Endothelial cell of hepatic sinusoid (primary cell): ENCODE measurements at regions not wholly inside any gene's neighbourhood (a gene's known extent, or its start where the extent isn't known, plus 50 kb on each side); places are given as distances from the start of the nearest gene placed in this dataset.

ENCODE experiments used
- in situ Hi-C: cut with HindIII; loops from 2 replicates; pipeline ENCODE4 v1.10.0; 2017; ENCODE audit warnings: low sequenced_read_pairs

- in situ Hi-C loops, result no loop called here
These were observed 929.1 kb downstream of the DSC3 start for GRCh38 chr18:30113454-30113853.

- in situ Hi-C loops, result no loop called here
These were observed 936.2 kb downstream of the DSC3 start for GRCh38 chr18:30106356-30106755.

GRCh38 chr18:30103881-30104280, 938.7 kb downstream of the DSC3 start:
- in situ Hi-C loops, result no loop called here

- in situ Hi-C loops, result no loop called here
These were observed 945.7 kb downstream of the DSC3 start for GRCh38 chr18:30096796-30097195.

GRCh38 chr18:30094556-30094955, 948.0 kb downstream of the DSC3 start:
- in situ Hi-C loops, result no loop called here

GRCh38 chr18:30093376-30093775, 949.2 kb downstream of the DSC3 start:
- in situ Hi-C loops, result no loop called here

- in situ Hi-C loops, result no loop called here
These were observed 954.1 kb downstream of the DSC3 start for GRCh38 chr18:30088238-30089015.

GRCh38 chr18:30086351-30086750, 956.2 kb downstream of the DSC3 start:
- in situ Hi-C loops, result no loop called here

- in situ Hi-C loops, result no loop called here
These were observed 961.4 kb downstream of the DSC3 start for GRCh38 chr18:30081122-30081521.

GRCh38 chr18:30072609-30073385, 969.7 kb downstream of the DSC3 start:
- in situ Hi-C loops, result no loop called here

- in situ Hi-C loops, result no loop called here
These were observed 976.3 kb downstream of the DSC3 start for GRCh38 chr18:30066288-30066687.

GRCh38 chr18:30057398-30057797, 985.1 kb downstream of the DSC3 start:
- in situ Hi-C loops, result no loop called here

- in situ Hi-C loops, result no loop called here
These were observed 986.0 kb downstream of the DSC3 start for GRCh38 chr18:30056528-30056927.

GRCh38 chr18:30044496-30044895, 998.0 kb downstream of the DSC3 start:
- in situ Hi-C loops, result no loop called here

GRCh38 chr18:30039201-30039600, 1003.3 kb downstream of the DSC3 start:
- in situ Hi-C loops, result no loop called here

GRCh38 chr18:30034818-30035217, 1007.7 kb downstream of the DSC3 start:
- in situ Hi-C loops, result no loop called here

GRCh38 chr18:30016179-30016578, 1026.4 kb downstream of the DSC3 start:
- in situ Hi-C loops, result no loop called here

GRCh38 chr18:30004965-30005364, 1037.6 kb downstream of the DSC3 start:
- in situ Hi-C loops, result no loop called here

- in situ Hi-C loops, result loop anchor here (5.0 kb wide), 1 partner anchor 80 kb away; no protein-coding TSS in a partner anchor
These were observed 1060.3 kb downstream of the DSC3 start for GRCh38 chr18:29982218-29982617.

- in situ Hi-C loops, result loop anchor here (5.0 kb wide), 1 partner anchor 82 kb away; no protein-coding TSS in a partner anchor
These were observed 1062.7 kb downstream of the DSC3 start for GRCh38 chr18:29979881-29980280.

- in situ Hi-C loops, result no loop called here
These were observed 1072.7 kb downstream of the DSC3 start for GRCh38 chr18:29969876-29970275.

- in situ Hi-C loops, result no loop called here
These were observed 1080.0 kb downstream of the DSC3 start for GRCh38 chr18:29962579-29962978.
